HG02943 (cell line): ENCODE measurements at regions not wholly inside any gene's neighbourhood (a gene's known extent, or its start where the extent isn't known, plus 50 kb on each side); places are given as distances from the start of the nearest gene placed in this dataset.

Experiments used
- ATAC-seq: cut with Tn5 transposase; IDR thresholded peaks from one replicate; pipeline ENCODE4 v1.9.1; 2021; ENCODE audit warnings: mild to moderate bottlenecking, low read depth, moderate library complexity; ENCODE audit not compliant: unreplicated experiment

DNA sequence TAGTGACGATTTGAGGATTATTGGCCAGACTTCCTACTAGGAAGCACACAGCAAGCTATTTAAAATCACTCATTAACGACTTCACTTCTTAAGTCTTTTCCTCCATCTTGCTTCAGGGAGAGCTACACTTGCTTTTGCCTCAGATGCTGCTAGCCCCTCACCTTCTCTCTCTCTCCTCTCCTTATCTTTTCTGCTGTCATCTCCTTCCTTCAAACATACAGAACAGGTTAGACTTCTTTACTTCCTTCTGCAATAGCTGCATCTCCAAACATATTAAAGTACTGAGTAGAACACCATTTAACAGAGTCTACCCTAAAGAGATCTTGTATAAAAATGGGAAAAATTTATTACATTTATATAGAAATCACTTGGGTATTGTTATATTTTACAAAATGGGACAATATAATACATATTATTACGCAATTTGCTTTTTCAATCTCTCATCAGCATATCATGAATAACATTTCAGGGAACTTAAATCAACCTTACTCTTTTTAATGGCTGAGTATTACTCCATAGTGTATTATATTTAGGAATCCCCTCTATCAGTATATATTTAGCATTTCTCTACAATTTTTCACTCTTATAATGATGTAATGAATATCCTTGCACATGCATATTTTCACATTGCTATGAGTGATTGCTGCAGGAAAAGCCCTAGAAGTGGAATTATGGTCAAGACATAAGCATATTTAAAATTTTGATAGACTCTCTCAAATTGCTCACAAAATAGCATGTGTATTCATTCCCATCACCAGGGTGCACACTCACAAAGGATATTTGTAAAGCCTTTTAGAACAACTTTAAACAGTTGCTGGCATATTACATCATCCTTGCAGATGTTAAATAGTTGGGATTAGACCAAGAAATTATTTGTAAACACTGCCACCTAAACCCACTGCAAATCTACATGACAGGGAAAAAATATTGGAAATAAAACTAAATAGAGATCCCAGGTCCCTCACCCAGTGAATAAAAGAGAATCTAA, 164.5 kb upstream of the NFIB start:
- ATAC-seq = no peak

DNA sequence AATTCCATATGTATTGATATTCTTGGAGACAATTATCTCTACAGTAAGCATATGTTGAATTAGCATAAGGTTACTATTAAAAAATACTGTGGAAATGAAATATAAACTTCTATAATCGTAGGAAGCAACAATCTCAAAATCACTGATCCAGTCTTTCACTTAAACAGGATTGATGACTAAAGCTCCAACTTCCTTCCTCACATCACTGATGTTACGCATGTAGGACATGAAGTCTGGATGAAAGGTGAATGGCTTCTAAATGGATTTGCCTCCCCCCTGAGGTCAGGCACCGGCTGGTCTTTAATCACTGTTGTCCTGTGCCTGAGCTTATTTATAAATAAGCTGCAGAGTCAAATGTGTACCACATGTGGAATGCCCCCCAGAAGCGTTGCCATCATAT, 157.1 kb upstream of the NFIB start:
- no peak for ATAC-seq

DNA sequence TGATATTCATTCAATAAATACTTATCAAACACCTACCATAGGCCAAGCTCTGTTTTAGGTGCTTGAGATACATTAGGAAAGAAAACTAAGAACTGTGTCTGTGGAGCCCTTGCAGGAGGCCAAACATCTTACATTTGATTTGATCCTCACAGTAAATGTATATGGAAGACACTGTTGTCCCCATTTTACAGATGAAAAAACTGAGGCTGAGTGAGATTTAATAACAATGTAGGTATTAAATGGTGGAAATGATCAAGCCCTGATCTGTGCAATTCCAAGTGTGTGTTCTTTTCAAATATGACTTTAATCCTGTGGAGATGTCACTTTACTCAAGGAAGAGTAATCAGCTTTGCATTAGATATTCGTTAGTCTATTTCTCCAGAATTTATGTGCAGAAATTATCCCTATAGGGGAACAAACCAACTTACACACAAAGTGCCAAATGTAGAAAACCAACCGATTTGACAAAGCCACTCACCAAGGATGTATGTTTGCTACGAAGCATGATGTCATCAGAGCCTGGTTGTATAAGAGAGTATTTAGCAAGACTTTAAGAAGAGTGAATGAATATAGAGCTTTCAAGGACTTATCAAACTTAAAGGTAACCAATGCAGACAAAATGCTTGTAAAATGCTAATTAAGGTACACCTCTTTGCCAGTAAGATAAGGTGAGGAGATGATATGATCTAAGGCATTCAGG, 153.9 kb upstream of the NFIB start:
- ATAC-seq = no peak

DNA sequence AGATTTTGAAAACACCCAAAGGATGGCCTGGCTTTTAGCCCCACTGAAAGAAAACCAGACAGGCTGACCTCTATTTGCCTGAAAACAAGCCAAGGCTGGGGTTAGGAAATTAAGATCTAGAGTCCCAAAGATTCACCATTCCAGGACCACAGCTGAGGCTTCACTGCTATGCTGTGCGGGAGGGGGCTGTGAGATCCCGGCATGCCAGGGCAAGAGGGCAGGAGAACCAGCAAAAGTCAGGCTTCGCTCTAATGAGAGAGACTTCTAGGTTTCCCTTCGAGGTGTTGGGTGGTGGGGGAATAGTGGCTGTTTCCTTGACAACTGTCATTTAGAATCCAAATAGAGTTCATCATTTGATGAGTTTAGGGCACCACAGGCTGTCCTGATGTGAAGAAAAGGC, 152.9 kb upstream of the NFIB start:
- no peak for ATAC-seq

DNA sequence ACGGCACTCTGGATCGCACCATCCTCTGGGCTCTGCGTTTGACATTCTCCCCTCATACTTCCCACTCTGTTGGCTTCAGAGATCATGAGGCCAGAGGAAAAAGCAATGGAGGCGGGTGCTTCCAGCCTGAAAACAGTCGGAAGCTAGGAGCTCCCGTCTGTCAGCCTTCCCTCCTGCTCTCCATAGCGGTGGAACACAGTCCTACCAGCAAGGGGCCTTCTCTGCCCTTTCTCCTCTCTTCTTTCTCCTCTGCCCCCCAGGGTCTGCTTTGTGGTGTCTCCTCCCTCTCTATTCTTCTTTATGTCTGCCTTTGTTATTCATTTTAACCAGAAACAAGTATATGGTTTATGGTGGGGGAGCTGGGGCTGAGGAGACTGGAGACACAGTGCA, 152.5 kb upstream of the NFIB start:
- no peak for ATAC-seq

DNA sequence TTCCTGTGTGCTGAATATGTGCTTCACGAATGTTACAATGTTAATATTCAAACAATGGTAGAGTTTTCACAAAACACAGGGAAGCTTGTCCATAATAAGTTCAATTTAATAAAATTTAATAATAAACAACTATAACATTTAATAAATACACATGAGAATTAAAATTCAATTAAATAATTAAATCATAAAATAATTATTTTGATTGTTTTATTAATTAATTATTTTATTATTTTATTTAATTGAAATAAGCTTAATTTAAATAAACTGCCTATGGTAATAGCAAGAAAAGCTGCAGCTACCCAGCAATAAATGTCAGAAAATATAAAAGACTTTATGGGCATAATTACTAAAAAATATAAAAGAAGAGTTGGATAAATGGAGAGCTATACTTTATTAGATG, 149.0 kb upstream of the NFIB start:
- ATAC-seq = no peak

DNA sequence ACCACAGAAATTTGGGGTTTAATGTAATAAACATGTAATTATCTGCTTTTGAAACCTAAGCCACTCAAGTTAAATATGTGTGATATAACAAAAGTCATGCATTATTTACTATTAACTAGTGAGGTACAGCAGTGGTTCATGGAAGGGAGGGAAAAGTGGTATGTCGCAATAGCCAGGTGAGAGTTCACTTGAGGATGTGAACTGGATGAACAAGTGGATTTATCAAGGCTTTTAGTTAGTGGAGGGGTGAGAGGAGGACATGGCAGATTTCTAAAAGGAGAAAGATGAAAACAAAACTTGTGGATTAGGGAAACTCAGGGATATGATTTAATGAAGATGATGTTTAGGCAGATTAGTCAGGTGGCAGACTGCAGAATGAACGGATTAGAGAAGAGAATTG, 141.3 kb upstream of the NFIB start:
- ATAC-seq = no peak

DNA sequence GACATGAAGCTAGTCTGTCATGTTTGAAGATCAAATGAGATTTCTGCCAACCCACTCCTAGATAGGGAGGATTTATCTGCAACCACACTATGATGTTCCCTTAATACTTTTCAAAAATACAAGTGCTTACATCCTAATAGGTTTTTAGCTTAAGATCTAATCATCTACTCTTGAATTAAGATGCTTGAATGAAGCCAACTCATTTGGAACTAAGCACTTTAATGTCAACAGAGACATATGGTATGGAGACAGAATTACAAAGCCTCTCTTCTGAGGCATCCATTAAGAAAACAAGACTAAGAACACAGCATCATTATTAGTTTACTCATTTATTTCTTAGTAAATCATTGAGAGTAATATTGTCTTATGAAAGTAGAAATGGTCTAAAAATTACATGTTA, 139.3 kb upstream of the NFIB start:
- no peak for ATAC-seq

DNA sequence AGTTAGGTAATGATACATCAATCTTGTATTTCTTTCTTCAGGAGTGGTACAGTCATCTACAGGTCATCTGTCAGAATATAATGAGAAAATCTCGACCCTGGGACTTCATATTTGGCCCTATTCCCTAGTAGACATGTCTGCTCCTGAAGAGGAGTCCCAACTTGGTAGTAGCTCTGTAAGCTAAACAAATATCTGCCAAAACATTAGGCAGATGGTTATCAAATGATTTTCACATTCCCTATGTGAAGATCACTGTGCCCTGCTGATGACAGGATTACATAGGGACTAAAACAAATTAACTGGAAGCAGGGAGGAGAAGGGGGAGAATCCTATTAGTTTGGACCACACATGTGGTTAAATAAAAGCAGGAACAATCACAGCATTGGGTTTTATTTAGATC, 138.6 kb upstream of the NFIB start:
- ATAC-seq = no peak

DNA sequence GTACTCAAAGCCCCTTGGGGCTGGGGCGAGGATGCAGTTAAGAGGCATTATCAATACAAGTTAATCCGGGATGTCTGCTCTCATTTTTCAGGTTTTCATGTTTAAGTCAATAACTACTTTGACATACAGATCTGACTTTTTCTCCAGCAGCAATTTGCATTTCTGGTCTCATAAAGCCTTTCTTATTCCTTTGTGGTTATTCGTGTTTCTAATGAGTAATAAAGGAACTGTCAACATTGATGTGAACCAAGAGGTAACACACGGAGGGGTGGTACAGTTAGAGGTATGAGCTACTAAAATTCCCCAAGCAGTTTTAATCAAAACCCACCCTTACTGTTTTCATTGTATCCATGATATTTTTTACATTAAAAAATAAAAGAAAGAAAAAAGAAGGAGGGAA, 138.0 kb upstream of the NFIB start:
- no peak for ATAC-seq

DNA sequence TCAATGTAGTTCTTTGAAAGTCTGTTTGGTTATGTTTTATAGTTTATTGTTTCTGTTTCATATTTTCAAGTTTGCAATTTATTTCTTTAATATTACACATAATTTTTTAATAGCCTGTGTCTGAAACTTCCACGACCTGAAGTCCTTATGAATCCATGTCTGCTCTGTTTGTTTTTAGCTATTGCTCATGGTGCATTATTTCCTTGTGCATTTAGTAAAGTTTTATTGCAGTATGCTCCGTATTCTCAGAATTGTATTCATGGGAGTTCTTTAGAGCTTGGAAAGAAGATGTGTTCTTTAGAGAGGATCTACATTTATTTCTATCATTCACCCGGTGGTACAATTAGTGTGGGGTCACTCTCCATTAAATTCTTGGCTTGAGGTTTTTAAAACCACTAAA, 133.2 kb upstream of the NFIB start:
- ATAC-seq = no peak

DNA sequence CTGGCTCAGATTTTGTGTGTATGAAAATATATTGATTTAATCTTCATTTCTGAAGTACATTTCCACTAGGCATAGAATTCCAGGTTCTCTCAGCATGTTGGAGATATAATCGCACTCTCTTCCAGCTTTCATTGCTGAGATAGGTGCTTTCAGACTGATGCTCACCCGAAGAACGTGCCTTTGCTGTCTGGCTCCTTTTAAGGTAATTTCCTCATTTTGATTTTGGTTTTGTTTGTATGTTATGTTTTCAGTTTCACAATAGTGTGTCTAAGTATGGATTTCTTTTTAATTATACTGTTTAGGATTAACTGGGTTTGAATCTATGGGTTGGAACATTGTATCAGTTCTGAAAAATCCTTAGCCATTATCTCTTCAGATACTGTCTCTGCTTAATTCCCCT, 132.0 kb upstream of the NFIB start:
- ATAC-seq = no peak

DNA sequence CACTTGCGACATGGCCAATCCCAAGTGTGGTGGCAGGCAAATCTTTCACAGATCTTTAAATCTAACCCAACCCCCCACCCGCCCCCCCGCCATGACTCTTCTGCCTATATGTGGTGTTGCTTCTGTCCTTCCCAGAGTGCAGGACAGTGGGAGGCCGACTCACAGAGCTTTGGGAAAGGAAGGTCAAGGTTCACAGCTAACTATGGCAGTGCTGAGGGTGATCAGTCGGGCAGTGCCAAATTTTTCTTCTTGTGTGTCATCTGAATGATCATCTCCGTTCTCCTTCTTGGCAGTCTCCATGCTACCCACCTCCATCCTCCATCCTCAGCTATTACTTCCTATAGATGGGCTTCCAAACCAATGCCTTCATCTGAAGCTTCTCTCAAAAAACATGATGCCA, 129.0 kb upstream of the NFIB start:
- ATAC-seq = no peak

DNA sequence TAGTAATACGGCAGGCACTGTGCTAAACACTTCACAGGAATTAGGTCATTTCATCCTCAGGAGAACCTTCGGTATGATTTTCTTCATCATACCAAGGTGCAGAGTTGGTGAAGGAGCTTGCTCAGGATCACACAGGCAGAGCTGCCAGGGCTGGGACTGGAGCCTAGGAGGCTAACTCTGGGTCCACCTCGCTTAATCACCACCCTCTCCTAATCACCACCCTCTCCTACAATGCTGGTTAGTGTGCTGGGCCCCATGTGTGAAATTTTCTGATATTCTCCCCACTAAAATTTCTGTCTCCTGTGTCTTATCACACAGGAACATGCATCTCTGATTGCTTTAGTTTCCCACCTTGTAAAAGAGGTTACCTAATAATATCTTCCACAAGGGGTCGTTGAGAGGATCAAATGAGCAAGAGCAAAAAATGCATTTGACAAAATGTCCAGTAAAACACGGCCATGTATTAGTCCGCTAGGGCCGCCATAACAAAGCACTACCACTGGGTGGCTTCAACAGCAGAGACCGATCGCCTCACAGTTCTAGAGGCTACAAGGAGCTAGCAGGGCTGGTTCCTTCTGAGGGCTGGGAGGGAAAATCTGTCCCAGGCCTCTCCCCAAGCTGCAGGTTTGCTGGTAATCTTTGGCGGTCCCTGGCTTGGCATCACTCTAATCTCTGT, 128.2 kb upstream of the NFIB start:
- ATAC-seq = no peak

DNA sequence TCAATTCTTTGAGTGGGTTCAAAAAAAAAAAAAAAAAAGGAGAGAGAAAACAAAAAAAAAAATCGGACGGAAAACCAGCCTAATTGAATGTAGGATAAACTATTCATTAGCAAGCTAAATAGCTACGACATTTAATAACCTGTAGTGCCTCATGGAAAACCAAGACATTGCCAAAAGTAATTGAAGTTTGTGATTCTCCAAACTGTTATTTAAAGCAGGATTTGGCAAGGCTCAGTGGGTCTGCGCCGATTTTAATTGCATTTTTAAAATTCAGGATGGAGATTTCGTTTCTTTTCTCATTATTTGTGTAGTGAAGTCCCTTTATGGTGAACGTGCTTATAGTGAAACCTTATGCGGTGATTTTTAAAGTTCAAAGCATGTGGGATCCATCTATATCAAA, 127.2 kb upstream of the NFIB start:
- no peak for ATAC-seq

DNA sequence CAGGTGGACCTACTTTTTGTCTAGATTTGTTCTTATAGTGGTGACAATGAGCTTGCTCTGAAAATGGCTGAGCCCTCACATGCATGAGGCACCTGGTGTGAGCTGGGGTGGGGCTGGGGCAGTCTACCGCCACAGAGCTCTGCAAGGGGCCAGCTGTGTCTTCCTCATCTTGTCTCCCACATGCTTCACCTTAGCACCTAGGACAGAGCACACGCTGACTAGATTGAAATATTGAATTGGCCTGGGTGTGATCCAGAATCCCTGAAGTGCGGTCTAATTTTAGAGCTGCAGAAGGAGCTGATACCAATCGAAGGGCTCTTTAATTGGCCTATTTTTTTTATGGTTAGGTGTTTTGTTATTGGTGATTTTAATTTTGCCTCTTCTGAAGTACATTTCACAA, 126.1 kb upstream of the NFIB start:
- ATAC-seq = no peak

DNA sequence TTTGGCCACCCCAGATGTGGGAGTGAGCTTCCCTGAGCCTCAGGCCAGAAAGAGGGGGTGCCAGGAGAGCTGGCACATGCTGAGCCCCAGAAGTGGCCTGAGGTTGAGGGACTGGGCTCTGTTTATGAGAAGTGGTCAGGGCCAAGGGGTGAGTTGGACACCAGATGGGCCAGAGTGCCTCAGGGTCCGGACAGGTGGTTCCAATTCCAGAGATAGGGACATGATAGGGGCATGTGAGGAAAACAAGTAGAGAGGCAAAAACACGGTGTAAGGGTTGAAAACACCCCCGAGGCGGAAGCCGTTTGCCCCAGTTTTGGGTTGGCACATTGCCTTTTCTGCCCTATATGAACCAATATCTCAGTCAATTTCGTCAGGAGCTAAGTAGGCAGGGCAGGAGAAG, 125.6 kb upstream of the NFIB start:
- ATAC-seq = no peak

DNA sequence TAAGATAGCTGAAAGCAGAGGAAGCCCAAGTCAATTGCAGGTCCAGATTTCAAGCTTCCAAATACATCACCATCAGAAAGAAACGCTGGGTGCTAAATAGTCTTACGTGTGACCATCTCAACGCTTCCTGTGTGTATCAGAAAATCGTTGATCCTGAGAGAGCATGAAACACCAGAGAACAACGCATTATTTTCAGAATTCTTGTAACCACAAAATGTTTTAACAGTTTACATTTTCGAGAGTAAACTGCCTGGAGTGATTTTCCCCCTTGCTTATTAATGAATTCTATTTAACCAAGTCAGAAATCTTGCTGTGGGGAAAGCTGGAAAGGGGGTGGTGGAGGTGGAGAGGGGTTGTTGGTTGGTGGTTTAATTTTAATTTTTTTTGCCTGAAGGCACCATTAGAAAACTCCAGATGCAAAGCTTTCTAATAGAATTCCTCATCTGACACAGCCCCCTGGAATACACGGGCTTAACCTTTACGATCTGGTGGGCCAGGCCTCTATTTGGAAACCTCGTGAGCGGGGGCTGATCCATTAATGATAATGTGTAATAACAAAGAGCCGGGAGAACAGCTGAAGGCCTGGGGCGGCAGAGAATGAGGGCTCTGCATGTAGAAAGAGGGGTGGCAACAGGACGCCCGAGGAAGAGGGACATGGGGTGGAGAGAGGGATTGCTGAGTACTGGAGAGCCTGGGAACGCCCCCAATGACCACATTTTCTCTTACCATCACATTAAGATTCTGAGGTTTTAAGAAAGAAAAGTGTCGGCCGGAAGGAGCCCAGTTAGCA, 124.5 kb upstream of the NFIB start:
- no peak for ATAC-seq

DNA sequence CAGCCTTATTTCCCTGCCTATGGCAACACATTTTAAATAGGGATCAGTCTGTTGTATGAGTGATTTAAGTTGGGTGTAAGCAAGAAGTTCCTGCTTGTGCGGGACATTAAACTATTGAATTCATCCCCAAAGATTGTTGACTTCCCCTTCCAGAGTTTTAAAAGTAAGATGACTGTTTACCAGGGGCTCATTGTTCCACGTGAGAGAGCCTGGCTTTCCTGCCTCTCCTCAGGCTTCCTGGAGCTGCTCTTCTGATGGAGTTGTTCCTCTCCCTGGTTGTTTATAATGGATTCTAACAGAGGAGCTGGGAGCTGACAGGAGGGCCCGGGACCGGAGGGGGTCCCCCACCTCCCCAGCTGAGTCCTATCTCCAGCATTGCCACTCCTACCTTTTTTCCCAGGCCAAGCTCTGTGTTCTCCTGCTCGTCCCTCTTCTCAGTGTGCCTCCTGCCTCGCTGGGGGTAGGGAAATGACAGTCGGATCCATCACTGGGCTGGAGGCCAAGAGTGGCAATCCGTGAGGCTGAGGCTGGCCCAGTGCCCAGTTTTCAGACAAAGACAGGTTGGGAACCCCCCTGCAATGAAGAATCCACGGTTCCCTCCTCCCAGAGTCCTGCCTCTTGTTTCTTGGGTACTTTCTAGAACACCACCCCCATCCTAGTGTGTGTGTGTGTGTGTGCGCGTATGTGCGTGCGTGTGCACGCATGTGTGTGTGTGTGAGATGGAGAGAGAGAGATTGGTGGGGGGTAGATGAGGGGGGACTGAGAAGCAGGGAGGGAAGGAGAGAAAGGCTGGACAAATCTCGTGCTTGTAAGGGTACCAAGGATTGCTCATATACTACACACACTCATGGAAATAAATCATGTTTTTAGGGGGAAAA, 123.7 kb upstream of the NFIB start:
- ATAC-seq = no peak

DNA sequence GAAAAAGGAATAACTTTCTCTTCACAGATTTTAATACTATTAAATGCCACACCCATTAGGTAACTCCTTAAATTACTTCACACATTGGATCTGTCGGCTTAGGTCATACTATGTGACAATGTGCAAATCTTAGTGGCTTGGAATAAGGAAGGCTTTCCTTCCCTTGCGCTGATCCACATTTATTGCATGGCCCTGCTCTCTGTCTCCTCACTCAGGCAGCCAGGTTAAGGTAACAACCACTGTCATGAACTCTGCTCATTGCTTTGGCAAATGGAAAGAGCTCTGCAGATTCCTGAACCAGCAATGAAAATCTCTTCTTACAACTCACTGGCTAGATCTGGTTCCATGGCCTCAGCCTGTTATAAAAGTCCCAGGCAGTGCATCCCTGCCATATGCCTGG, 121.9 kb upstream of the NFIB start:
- ATAC-seq = no peak
